Peyer's patch (tissue), 4 donors: ENCODE measurements at regions not wholly inside any gene's neighbourhood (a gene's known extent, or its start where the extent isn't known, plus 50 kb on each side); places are given as distances from the start of the nearest gene placed in this dataset.
A peak's percentile ranks its signal among the peaks of the same experiment; 100 is the strongest.

Source experiments
- DNase-seq, 3 donors: peaks; one replicate each; pipeline ENCODE4 v3.0.0-alpha.2; 2017 to 2019
- H3K27ac ChIP-seq, 4 donors: fragments of 200-600 bp; sonication (generic); one replicate each; pipeline ENCODE4 v1.5.1; 2016 to 2019
- H3K27me3 ChIP-seq, 2 donors: fragments of 200-600 bp; sonication (generic); one replicate each; pipeline ENCODE4 v1.5.1; 2019
- H3K36me3 ChIP-seq, 3 donors: fragments of 200-600 bp; sonication (generic); one replicate each; pipeline ENCODE4 v1.5.1; 2016 to 2019
- H3K4me1 ChIP-seq, 4 donors: fragments of 200-600 bp; sonication (generic); one replicate each; pipeline ENCODE4 v1.5.1; 2016 to 2019
- H3K4me3 ChIP-seq, 4 donors: fragments of 200-600 bp; sonication (generic); 1 replicate in 3 of 4; 2 replicates in 1 of 4; pipeline ENCODE4 v1.5.1; 2016 to 2019; ENCODE audit warnings: mild to moderate bottlenecking in 1 of 4
- H3K9me3 ChIP-seq, 4 donors: fragments of 200-600 bp; sonication (generic); one replicate each; pipeline ENCODE4 v1.5.1; 2016 to 2019; ENCODE audit warnings: mild to moderate bottlenecking in 1 of 4
- POLR2A ChIP-seq, 2 donors: fragments of 450-650 bp; IDR thresholded peaks; one replicate each; pipeline ENCODE4 v1.5.1; 2017; ENCODE audit warnings: antibody characterized with exemption in 2 of 2, mild to moderate bottlenecking in 2 of 2, moderate library complexity in 2 of 2
- TF ChIP-seq, protein P1 (sequence below), 6 experiments: fragments of 450-650 bp in 4 of 6; fragments of 200-600 bp in 2 of 6; sonication (generic) in 1 of 6; IDR thresholded peaks; one replicate each; pipeline ENCODE4 v1.5.1; 2017 to 2019; ENCODE audit warnings: antibody characterized with exemption in 6 of 6, mild to moderate bottlenecking in 3 of 6, moderate library complexity in 1 of 6

DNA sequence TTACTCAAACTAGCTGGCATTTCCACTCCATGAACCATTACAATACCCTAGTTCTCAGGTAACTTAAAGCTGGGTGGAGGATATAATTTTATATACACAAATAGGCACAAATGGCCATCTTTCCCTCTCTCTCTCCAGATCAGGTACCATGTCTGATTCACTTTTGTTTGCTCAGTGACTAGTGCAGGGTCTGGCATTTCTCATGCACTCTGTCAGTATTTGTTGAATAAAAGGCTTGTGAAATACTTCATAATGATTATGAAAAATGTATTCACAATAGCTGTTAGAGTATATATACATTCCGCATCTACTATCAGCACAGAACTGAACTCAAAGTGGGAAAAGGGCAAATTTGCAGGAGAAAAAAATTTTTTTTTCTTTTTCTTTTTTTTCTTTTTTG lies 510.2 kb upstream of the USP24 start:
- H3K4me1 ChIP-seq, result no peaks in the 10 kb centered on the region
- H3K36me3 ChIP-seq, result no peaks in the 10 kb centered on the region
- TF ChIP-seq POLR2A (IDR thresholded peaks at IDR 0.05), result no peak
- TF ChIP-seq, protein P1, sequence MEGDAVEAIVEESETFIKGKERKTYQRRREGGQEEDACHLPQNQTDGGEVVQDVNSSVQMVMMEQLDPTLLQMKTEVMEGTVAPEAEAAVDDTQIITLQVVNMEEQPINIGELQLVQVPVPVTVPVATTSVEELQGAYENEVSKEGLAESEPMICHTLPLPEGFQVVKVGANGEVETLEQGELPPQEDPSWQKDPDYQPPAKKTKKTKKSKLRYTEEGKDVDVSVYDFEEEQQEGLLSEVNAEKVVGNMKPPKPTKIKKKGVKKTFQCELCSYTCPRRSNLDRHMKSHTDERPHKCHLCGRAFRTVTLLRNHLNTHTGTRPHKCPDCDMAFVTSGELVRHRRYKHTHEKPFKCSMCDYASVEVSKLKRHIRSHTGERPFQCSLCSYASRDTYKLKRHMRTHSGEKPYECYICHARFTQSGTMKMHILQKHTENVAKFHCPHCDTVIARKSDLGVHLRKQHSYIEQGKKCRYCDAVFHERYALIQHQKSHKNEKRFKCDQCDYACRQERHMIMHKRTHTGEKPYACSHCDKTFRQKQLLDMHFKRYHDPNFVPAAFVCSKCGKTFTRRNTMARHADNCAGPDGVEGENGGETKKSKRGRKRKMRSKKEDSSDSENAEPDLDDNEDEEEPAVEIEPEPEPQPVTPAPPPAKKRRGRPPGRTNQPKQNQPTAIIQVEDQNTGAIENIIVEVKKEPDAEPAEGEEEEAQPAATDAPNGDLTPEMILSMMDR (IDR thresholded peaks at IDR 0.05), result no peak
- H3K27ac ChIP-seq, result no peak overlapping the region
- H3K27me3 ChIP-seq, result no peaks in the 10 kb centered on the region
- no peaks in the 10 kb centered on the region for H3K9me3 ChIP-seq
- no peak for DNase-seq
- H3K4me3 ChIP-seq, result no peak overlapping the region

DNA sequence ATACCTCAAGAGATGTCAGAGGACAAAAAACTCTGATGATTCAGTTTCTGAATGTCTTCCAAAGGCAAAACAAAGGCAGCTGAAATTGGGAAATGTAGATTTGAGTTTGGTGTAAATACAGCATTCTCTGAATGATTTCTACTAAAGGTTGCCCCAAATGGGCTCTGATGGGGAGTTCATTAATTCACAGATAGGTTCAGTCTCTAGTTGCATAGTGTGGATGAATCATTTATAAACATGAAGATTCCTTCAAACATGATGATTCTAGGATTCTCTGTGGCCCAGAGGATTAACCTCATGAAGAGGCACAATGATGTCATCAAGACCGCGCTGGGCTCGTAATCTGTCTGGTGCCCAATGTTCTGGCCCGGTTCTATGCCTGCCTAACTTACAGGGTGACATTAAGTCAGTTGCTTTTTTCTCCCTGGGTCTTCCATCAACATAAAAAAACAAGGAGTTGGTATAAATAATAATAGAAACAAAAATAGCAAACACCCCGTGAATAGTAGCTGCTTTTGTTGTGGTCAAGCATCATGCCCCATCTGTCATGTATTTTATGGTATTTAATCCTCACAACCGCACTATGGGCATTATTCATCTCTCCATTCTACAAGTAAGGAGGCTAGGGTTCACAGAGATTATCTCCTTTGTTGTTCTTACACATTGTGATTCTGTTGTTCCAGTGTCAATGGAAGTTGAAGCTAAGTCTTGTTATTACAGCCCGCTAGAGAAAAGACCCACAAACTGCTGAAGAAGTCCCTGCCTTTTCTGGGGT lies 509.6 kb upstream of the USP24 start:
- no peak for TF ChIP-seq POLR2A (IDR thresholded peaks at IDR 0.05)
- TF ChIP-seq, protein P1 (IDR thresholded peaks at IDR 0.05), result no peak
- H3K4me3 ChIP-seq, result no peak overlapping the region
- no peaks in the 10 kb centered on the region for H3K4me1 ChIP-seq
- H3K9me3 ChIP-seq, result no peaks in the 10 kb centered on the region
- H3K36me3 ChIP-seq, result no peaks in the 10 kb centered on the region
- DNase-seq, result no peak
- no peaks in the 10 kb centered on the region for H3K27me3 ChIP-seq
- H3K27ac ChIP-seq, result peak overlapping the region in 1 of 4 donors; percentile 1

DNA sequence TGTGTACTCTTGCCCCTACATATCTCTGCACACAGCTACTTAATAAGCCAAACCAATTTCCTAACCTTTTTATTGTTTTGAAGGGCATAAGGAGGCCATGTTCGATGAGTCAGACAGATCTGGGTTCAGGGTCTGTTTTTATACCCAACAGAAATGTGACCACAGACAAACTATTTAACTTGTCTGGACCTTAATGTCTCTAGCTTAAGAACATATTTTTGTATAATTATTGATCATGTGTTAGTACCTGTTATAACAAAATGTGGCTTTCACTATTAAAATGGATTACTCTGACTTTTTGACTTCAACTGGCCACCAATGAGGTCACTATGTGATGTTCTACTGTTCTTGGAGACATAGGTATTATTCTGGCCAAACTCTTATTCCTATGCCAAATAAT lies 507.8 kb upstream of the USP24 start:
- Histone ChIP-seq H3K9me3 (no peaks in the 10 kb centered on the region), H3K4me1 (peaks cover 0 to 6% (median 0%) of the 10 kb centered on the region in 4 donors), H3K4me3 (no peak overlapping the region), H3K27ac (no peak overlapping the region), H3K36me3 (no peaks in the 10 kb centered on the region), H3K27me3 (no peaks in the 10 kb centered on the region)
- TF ChIP-seq, protein P1 (IDR thresholded peaks at IDR 0.05), result no peak
- no peak for TF ChIP-seq POLR2A (IDR thresholded peaks at IDR 0.05)
- DNase-seq, result no peak

DNA sequence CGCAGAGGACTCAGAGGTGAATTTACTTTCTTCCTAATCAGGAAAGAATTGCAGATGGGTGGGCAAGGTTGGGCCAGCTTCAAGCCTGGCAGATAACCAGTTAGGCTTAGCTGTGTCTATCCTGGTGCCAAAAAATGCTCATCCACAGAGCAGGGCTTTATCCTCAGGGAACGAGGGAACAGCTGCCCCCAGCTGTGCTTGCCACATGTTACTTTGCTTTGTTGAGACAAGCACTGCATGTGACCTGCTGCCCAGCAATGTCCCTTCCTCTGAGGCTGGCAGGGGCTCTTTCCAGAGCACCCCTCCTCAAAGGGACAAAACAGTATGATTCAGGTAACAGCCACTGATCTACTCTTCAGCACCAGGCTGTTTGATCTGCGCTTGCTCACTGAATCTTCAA lies 505.1 kb upstream of the USP24 start:
- TF ChIP-seq, protein P1 (IDR thresholded peaks at IDR 0.05), result no peak
- no peak for TF ChIP-seq POLR2A (IDR thresholded peaks at IDR 0.05)
- Histone ChIP-seq H3K27ac (peak overlapping the region; percentile 44 to 74 (median 56)), H3K9me3 (no peaks in the 10 kb centered on the region), H3K27me3 (no peaks in the 10 kb centered on the region), H3K4me3 (no peak overlapping the region), H3K4me1 (peaks cover 0 to 6% (median 0%) of the 10 kb centered on the region in 4 donors), H3K36me3 (no peaks in the 10 kb centered on the region)
- peak in 2 of 3 donors; percentile 52 to 70 for DNase-seq

DNA sequence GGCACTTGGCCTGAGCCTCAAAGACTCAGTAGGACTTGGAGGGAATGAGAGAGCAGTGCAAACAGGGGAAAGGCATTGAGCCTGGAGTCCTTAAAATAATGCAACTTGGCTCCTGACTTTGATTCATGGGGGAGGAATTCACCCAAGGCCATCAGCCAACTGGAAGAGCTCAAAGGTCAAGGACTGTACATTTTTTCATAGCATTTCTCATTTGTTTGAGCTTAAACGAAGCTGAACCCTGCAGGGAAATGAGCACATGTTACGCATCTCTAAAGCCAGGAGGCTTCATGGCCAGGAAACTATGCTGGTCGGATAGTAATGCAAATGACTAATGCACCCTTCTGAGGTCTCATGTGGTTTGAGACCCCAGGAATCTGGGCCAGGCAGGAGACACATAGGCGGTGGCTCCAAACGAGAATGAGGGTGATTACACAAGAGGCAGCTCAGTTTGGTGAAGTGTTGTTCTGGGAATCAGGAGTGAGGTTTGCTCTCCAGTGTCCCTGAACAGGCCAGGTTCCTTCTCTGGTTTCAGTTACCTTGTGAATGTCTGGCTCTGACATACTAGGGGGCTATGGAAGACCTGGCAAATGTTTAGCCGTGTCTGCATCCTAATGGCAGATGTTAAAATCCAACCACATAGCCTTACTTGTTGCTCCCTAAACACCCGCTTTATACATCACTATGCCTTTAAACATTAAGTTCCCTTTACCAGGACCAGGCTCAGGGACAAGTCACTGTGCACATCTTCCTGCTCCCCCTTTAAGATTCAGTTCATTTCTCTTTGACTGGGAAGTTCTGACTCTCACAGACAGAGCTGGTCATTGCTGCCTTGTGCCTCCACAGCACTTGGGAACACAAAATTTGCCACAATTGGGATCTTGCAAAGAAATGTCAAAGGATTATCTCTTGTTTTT lies 503.9 kb upstream of the USP24 start:
- peak overlapping the region; percentile 6 to 74 (median 56) for H3K27ac ChIP-seq
- no peaks in the 10 kb centered on the region for H3K9me3 ChIP-seq
- TF ChIP-seq POLR2A (IDR thresholded peaks at IDR 0.05), result no peak
- TF ChIP-seq, protein P1 (IDR thresholded peaks at IDR 0.05), result no peak
- H3K36me3 ChIP-seq, result no peaks in the 10 kb centered on the region
- H3K27me3 ChIP-seq, result no peaks in the 10 kb centered on the region
- H3K4me1 ChIP-seq, result peaks cover 0 to 6% (median 0%) of the 10 kb centered on the region in 4 donors
- DNase-seq, result peak in 2 of 3 donors; percentile 18 to 73
- no peak overlapping the region for H3K4me3 ChIP-seq
